Esophagus (tissue), 2 donors: ENCODE measurements at regions not wholly inside any gene's neighbourhood (a gene's known extent, or its start where the extent isn't known, plus 50 kb on each side); places are given as distances from the start of the nearest gene placed in this dataset.
"Not testable (repeated sequence)": the region's sequence is repeated elsewhere in the genome, so short reads cannot be mapped to it uniquely, and the experiment has no call there.

Experiments
- H3K27ac ChIP-seq, 2 donors: one replicate each; pipeline ENCODE4 v1.5.1; 2013; ENCODE audit warnings: low read depth in 2 of 2, mild to moderate bottlenecking in 2 of 2, inconsistent platforms in 1 of 2, low read length in 1 of 2, moderate library complexity in 1 of 2
- H3K27me3 ChIP-seq, 2 donors: one replicate each; pipeline ENCODE4 v1.6.1; 2013; ENCODE audit warnings: low read length in 2 of 2, control low read depth in 1 of 2, mild to moderate bottlenecking in 1 of 2; ENCODE audit not compliant: insufficient read depth in 2 of 2, control insufficient read depth in 1 of 2
- H3K36me3 ChIP-seq, 2 donors: one replicate each; pipeline ENCODE4 v1.6.1; 2013; ENCODE audit warnings: low read length in 1 of 2; ENCODE audit not compliant: control insufficient read depth in 2 of 2, insufficient read depth in 2 of 2
- H3K4me1 ChIP-seq, 2 donors: one replicate each; pipeline ENCODE4 v1.6.1; 2013; ENCODE audit warnings: low read length in 1 of 2; ENCODE audit not compliant: control insufficient read depth in 2 of 2, insufficient read depth in 2 of 2
- H3K4me3 ChIP-seq, 2 donors: one replicate each; pipeline ENCODE4 v1.5.1; 2013; ENCODE audit warnings: low read length in 2 of 2, mild to moderate bottlenecking in 2 of 2, low read depth in 1 of 2, moderate library complexity in 1 of 2
- H3K9me3 ChIP-seq, 2 donors: one replicate each; pipeline ENCODE4 v1.6.1; 2013; ENCODE audit warnings: mild to moderate bottlenecking in 2 of 2, low read depth in 1 of 2, low read length in 1 of 2, moderate library complexity in 1 of 2; ENCODE audit not compliant: control insufficient read depth in 2 of 2, insufficient read depth in 1 of 2
- WGBS, 2 donors: extraction: QIAGEN DNeasy Blood & Tissue Kit; methylation state at CpG; one replicate each; pipeline ENCODE4 v1.1.7; 2013; 5-methylcytosine and 5-hydroxymethylcytosine counted together
- donor health status: healthy with polysubstance abuse.
- donor health status: Bipolar disorder and iron deficiency.

- no peak overlapping the region for H3K4me3 ChIP-seq
- no peaks in the 10 kb centered on the region for H3K27me3 ChIP-seq
- WGBS, 2 donors = 81 to 85% methylated on average over 14 of the region's 14 CpGs
- no peaks in the 10 kb centered on the region for H3K9me3 ChIP-seq
- H3K27ac ChIP-seq = no peak overlapping the region
- H3K36me3 ChIP-seq = no peaks in the 10 kb centered on the region
- peaks cover 0 to 1% of the 10 kb centered on the region in 2 donors for H3K4me1 ChIP-seq
These were observed 58.2 kb upstream of the PTCH1 start for GRCh38 chr9:95574866-95575553.

- Histone ChIP-seq H3K27me3 (no peaks in the 10 kb centered on the region), H3K27ac (no peak overlapping the region), H3K4me3 (no peak overlapping the region), H3K4me1 (peaks cover 0 to 2% of the 10 kb centered on the region in 2 donors), H3K36me3 (no peaks in the 10 kb centered on the region), H3K9me3 (no peaks in the 10 kb centered on the region)
- 65 to 67% methylated on average over 16 of the region's 16 CpGs for WGBS, 2 donors
These were observed 57.4 kb upstream of the PTCH1 start for GRCh38 chr9:95574176-95574575.

- Histone ChIP-seq H3K4me1 (peaks cover 0 to 2% of the 10 kb centered on the region in 2 donors), H3K27me3 (no peaks in the 10 kb centered on the region), H3K9me3 (no peaks in the 10 kb centered on the region), H3K4me3 (no peak overlapping the region), H3K36me3 (no peaks in the 10 kb centered on the region), H3K27ac (no peak overlapping the region)
- 75% methylated on average over 8 of the region's 8 CpGs for WGBS, 2 donors
These were observed 56.7 kb upstream of the PTCH1 start for GRCh38 chr9:95573463-95573862.

GRCh38 chr9:95572381-95573151, 55.8 kb upstream of the PTCH1 start:
- 78 to 82% methylated on average over 25 of the region's 25 CpGs for WGBS, 2 donors
- Histone ChIP-seq H3K9me3 (no peaks in the 10 kb centered on the region), H3K27ac (no peak overlapping the region), H3K36me3 (no peaks in the 10 kb centered on the region), H3K27me3 (no peaks in the 10 kb centered on the region), H3K4me1 (peaks cover 0 to 2% of the 10 kb centered on the region in 2 donors), H3K4me3 (no peak overlapping the region)

- no peaks in the 10 kb centered on the region for H3K27me3 ChIP-seq
- 68 to 74% methylated on average over 11 of the region's 11 CpGs for WGBS, 2 donors
- no peak overlapping the region for H3K4me3 ChIP-seq
- no peaks in the 10 kb centered on the region for H3K36me3 ChIP-seq
- no peak overlapping the region for H3K27ac ChIP-seq
- peaks cover 0 to 2% of the 10 kb centered on the region in 2 donors for H3K9me3 ChIP-seq
- peaks cover 0 to 2% of the 10 kb centered on the region in 2 donors for H3K4me1 ChIP-seq
These were observed 53.9 kb upstream of the PTCH1 start for GRCh38 chr9:95570646-95571045.

- Histone ChIP-seq H3K36me3 (no peaks in the 10 kb centered on the region), H3K9me3 (peaks cover 0 to 2% of the 10 kb centered on the region in 2 donors), H3K27ac (no peak overlapping the region), H3K4me1 (peaks cover 0 to 2% of the 10 kb centered on the region in 2 donors), H3K27me3 (no peaks in the 10 kb centered on the region), H3K4me3 (no peak overlapping the region)
- 42 to 47% methylated on average over 22 of the region's 22 CpGs for WGBS, 2 donors
These were observed 53.4 kb upstream of the PTCH1 start for GRCh38 chr9:95570150-95570549.

- H3K4me3 ChIP-seq, H3K9me3 ChIP-seq, H3K4me1 ChIP-seq, H3K27me3 ChIP-seq, H3K27ac ChIP-seq, H3K36me3 ChIP-seq: not testable (repeated sequence)
- 93 to 96% methylated on average over 10 of the region's 10 CpGs for WGBS, 2 donors
These were observed 52.0 kb upstream of the PTCH1 start for GRCh38 chr9:95568735-95569134.
